ENCODE measurements at regions not wholly inside any gene's neighbourhood (a gene's known extent, or its start where the extent isn't known, plus 50 kb on each side); places are given as distances from the start of the nearest gene placed in this dataset.

- H3K27ac ChIP-seq (ENCODE audit: control insufficient read depth, insufficient read depth), result no peak overlapping the region
- 39% methylated on average over 27 of the region's 27 CpGs for WGBS (ENCODE audit: insufficient coverage, insufficient replicate concordance, low lambda C conversion rate, missing lambda C conversion rate)
- H3K9ac ChIP-seq (ENCODE audit: control insufficient read depth, insufficient read depth, low read length), result no peak overlapping the region
- no peaks in the 10 kb centered on the region for H3K27me3 ChIP-seq (replicated peaks in 1 of 2; ENCODE audit: control insufficient read depth in 2 of 2, insufficient read depth in 2 of 2, low read length in 1 of 2)
- H3K9me3 ChIP-seq (replicated peaks; ENCODE audit: control insufficient read depth, insufficient read depth, low read length), result no peaks in the 10 kb centered on the region
- no peak overlapping the region for H2AFZ ChIP-seq (ENCODE audit: control insufficient read depth, low read depth, low read length)
- intact Hi-C loops (cut with micrococcal nuclease; ENCODE audit: unreplicated experiment), result no loop called here
- no peak for DNase-seq (ENCODE audit: low read depth, low spot score)
- CTCF ChIA-PET, result no interaction called here
- in situ Hi-C loops (cut with MboI), result no loop called here
- POLR2A ChIA-PET, result no interaction called here
- no peaks in the 10 kb centered on the region for H3K4me1 ChIP-seq (ENCODE audit: control insufficient read depth, insufficient read depth, low read length)
- ATAC-seq, result no peak
- no peaks in the 10 kb centered on the region for H3K36me3 ChIP-seq (ENCODE audit: control insufficient read depth in 2 of 2, insufficient read depth in 2 of 2, low read length in 1 of 2)
- RAD21 ChIA-PET (ENCODE audit: unreplicated experiment), result no interaction called here
- no peak overlapping the region for H3K4me3 ChIP-seq
- no peaks in the 10 kb centered on the region for H4K20me1 ChIP-seq (ENCODE audit: control insufficient read depth, insufficient read depth)
- SMC1A ChIA-PET (ENCODE audit: uncharacterized antibody, unreplicated experiment), result no interaction called here
- H3K79me2 ChIP-seq (ENCODE audit: control insufficient read depth, insufficient read depth, low read length), result no peaks in the 10 kb centered on the region
- no peak for FAIRE-seq
- BruUV-seq (replicated peaks), result no TSS peak
- no peak overlapping the region for H3K4me2 ChIP-seq (ENCODE audit: control insufficient read depth, insufficient read depth)
- no peak for TF ChIP-seq SMC3 (IDR thresholded peaks at IDR 0.05; ENCODE audit: borderline replicate concordance, low read length)
- no peak for TF ChIP-seq ZBTB4 (CRISPR knock-in tag; IDR thresholded peaks at IDR 0.05)
- TF ChIP-seq CBX3 (IDR thresholded peaks at IDR 0.05; ENCODE audit: borderline replicate concordance, low read depth), result no peak
- no peak for TF ChIP-seq E2F8 (IDR thresholded peaks at IDR 0.05; ENCODE audit: low read depth, partially characterized antibody)
- TF ChIP-seq CTCF (IDR thresholded peaks at IDR 0.05 in 2 of 3, conservative IDR thresholded peaks at IDR 0.05 in 1 of 3; ENCODE audit: control insufficient read depth in 2 of 3, extremely low read depth in 1 of 3, insufficient read depth in 1 of 3, low read depth in 3 of 3, low read length in 3 of 3), result no peak
- TF ChIP-seq TCF7 (IDR thresholded peaks at IDR 0.05; ENCODE audit: borderline replicate concordance), result no peak
- TF ChIP-seq SMARCA5 (IDR thresholded peaks at IDR 0.05), result no peak
- no peak for TF ChIP-seq IRF3 (IDR thresholded peaks at IDR 0.05)
- no peak for TF ChIP-seq PRDM15 (CRISPR knock-in tag; IDR thresholded peaks at IDR 0.05)
- TF ChIP-seq KDM1A (IDR thresholded peaks at IDR 0.05; ENCODE audit: borderline replicate concordance), result no peak
Observed at GRCh38 chr2:567865-568638, 109.2 kb downstream of the TMEM18 start.

Data from GM12878 (cell line).